Tibial artery (tissue), 4 donors: ENCODE measurements at regions not wholly inside any gene's neighbourhood (a gene's known extent, or its start where the extent isn't known, plus 50 kb on each side); places are given as distances from the start of the nearest gene placed in this dataset.

Source experiments
- DNase-seq, 2 donors: peaks; one replicate each; pipeline ENCODE4 v3.0.0-alpha.2; 2019
- H3K27ac ChIP-seq, 2 donors: fragments of 200-600 bp; sonication (generic) in 1 of 2; 1 replicate in 1 of 2; 2 replicates in 1 of 2; pipeline ENCODE4 v1.5.1; 2018 to 2019; ENCODE audit warnings: mild to moderate bottlenecking in 1 of 2
- H3K27me3 ChIP-seq, 2 donors: fragments of 200-600 bp; sonication (generic) in 1 of 2; one replicate each; pipeline versions ENCODE4 v1.5.1 to v1.6.0; 2016 to 2019
- H3K36me3 ChIP-seq, 3 donors: fragments of 200-600 bp; sonication (generic) in 2 of 3; one replicate each; pipeline ENCODE4 v1.5.1; 2016 to 2019; ENCODE audit warnings: mild to moderate bottlenecking in 2 of 3
- H3K4me1 ChIP-seq, 4 donors: fragments of 200-600 bp; sonication (generic) in 2 of 4; 1 replicate in 3 of 4; 2 replicates in 1 of 4; pipeline ENCODE4 v1.5.1; 2016 to 2019
- H3K4me3 ChIP-seq, 2 donors: fragments of 200-600 bp; sonication (generic) in 1 of 2; 1 replicate in 1 of 2; 2 replicates in 1 of 2; pipeline ENCODE4 v1.5.1; 2018 to 2019; ENCODE audit warnings: mild to moderate bottlenecking in 2 of 2
- H3K9me3 ChIP-seq, 3 donors: fragments of 200-600 bp; sonication (generic) in 1 of 3; one replicate each; pipeline ENCODE4 v1.5.1; 2016 to 2019
- intact Hi-C: fragments of 100-400 bp; cut with DNase I; formaldehyde crosslinking; loops from one replicate; pipeline ENCODE4 v1.15.0; 2023; ENCODE audit warnings: low total_unique reads
- TF ChIP-seq, protein P1 (sequence below), 2 experiments: fragments of 200-600 bp in 1 of 2; fragments of 450-650 bp in 1 of 2; IDR thresholded peaks; one replicate each; pipeline ENCODE4 v1.5.1; 2017 to 2019; ENCODE audit warnings: antibody characterized with exemption in 2 of 2, mild to moderate bottlenecking in 1 of 2, moderate library complexity in 1 of 2

DNA sequence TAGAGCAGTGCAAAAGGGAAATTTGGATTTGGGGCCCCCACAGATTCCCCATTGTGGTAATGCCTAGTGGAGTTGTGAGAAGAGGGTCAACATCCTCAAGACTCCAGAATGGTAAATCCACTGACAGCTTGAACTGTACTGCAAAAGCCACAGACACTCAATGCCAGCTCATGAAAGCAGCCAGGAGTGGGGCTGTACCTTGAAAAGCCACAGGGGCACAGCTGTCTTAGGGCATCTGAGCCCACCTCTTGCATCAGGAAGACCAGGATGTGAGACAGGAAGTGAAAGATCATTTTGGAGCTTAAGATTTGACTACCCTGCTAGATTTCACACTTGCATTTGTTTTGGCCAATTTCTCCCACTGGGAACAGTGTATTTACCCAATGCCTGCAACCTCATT is 1548.9 kb upstream of the PCDH20 start:
- no peak overlapping the region for H3K4me3 ChIP-seq
- no peaks in the 10 kb centered on the region for H3K36me3 ChIP-seq
- TF ChIP-seq, protein P1, sequence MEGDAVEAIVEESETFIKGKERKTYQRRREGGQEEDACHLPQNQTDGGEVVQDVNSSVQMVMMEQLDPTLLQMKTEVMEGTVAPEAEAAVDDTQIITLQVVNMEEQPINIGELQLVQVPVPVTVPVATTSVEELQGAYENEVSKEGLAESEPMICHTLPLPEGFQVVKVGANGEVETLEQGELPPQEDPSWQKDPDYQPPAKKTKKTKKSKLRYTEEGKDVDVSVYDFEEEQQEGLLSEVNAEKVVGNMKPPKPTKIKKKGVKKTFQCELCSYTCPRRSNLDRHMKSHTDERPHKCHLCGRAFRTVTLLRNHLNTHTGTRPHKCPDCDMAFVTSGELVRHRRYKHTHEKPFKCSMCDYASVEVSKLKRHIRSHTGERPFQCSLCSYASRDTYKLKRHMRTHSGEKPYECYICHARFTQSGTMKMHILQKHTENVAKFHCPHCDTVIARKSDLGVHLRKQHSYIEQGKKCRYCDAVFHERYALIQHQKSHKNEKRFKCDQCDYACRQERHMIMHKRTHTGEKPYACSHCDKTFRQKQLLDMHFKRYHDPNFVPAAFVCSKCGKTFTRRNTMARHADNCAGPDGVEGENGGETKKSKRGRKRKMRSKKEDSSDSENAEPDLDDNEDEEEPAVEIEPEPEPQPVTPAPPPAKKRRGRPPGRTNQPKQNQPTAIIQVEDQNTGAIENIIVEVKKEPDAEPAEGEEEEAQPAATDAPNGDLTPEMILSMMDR (IDR thresholded peaks at IDR 0.05), result no peak
- DNase-seq, result no peak
- H3K9me3 ChIP-seq, result no peaks in the 10 kb centered on the region
- intact Hi-C loops, result no loop called here
- no peak overlapping the region for H3K27ac ChIP-seq
- H3K27me3 ChIP-seq, result no peaks in the 10 kb centered on the region
- H3K4me1 ChIP-seq, result no peaks in the 10 kb centered on the region

DNA sequence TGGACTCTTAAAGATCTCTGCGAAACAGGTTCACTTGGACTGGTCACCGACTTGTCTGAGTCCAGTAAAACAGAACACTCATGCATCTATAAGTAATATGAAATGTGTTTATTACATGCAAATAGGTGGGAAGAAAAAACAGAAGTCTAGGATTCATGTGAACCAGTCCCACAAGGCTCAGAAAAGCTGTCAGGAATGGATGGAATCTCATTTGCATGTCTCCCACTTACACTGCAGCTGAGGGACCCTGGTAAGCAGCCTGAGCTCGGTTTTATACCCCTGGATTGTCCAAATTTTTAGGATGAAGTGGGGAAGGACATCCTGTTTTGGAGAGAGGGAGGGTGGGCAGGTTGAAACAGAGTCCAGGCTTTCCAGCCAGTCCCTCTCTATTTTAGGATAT is 1545.1 kb upstream of the PCDH20 start:
- TF ChIP-seq, protein P1 (IDR thresholded peaks at IDR 0.05), result no peak
- intact Hi-C loops, result no loop called here
- Histone ChIP-seq H3K4me3 (no peak overlapping the region), H3K9me3 (no peaks in the 10 kb centered on the region), H3K27me3 (no peaks in the 10 kb centered on the region), H3K36me3 (no peaks in the 10 kb centered on the region), H3K27ac (no peak overlapping the region), H3K4me1 (no peaks in the 10 kb centered on the region)
- DNase-seq, result no peak

DNA sequence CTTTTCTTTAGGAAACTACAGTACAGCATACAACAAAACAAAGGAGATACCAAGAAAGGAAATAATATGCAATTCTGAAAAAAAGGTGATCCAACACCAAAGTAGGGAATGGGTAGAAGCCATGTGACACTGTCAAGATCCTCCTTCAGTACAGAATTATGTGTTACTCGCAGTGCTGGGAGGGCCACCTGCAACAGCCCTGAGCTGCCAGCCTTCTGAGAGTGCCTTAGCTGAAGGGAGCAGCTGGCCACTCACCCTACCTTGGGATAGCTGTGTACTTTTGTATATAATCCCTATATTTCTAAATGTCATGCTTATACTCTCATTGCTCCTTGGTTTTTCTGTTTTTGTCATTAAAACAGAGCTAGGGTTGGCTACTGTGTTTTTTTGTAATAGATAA is 1518.2 kb upstream of the PCDH20 start:
- intact Hi-C loops, result no loop called here
- TF ChIP-seq, protein P1 (IDR thresholded peaks at IDR 0.05), result no peak
- DNase-seq, result no peak
- Histone ChIP-seq H3K9me3 (no peaks in the 10 kb centered on the region), H3K4me1 (no peaks in the 10 kb centered on the region), H3K4me3 (no peak overlapping the region), H3K27ac (no peak overlapping the region), H3K36me3 (no peaks in the 10 kb centered on the region), H3K27me3 (no peaks in the 10 kb centered on the region)

DNA sequence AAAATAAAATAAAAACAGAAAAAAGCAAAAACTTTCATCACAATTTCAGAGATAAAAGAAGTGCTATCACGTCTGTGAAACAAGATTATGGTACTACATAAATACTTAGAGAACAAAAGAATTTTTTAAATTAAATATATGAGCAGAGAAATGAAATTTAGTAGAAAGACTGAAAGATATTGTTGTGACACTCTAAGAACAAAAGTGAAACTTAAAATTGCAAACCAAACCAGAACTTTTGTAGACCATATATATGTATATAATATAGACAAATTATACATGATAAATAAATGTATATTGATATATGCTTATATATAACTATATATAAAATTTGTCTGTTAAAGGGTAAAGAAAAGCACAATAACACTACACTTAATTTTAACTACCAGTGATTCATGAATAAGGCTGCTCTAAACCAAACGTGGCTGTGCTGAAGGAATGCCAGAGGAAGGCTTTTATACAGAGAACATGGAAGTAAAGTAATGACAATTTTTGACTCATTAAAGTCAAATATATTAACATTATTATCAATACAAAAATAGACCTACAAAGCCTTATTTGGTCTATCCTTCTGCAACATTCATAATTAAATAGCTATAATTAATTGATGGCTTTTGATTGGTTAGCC is 1516.7 kb upstream of the PCDH20 start:
- H3K27me3 ChIP-seq, result no peaks in the 10 kb centered on the region
- intact Hi-C loops, result no loop called here
- H3K9me3 ChIP-seq, result no peaks in the 10 kb centered on the region
- H3K4me1 ChIP-seq, result no peaks in the 10 kb centered on the region
- H3K4me3 ChIP-seq, result no peak overlapping the region
- no peak for DNase-seq
- TF ChIP-seq, protein P1 (IDR thresholded peaks at IDR 0.05), result no peak
- H3K36me3 ChIP-seq, result no peaks in the 10 kb centered on the region
- no peak overlapping the region for H3K27ac ChIP-seq

DNA sequence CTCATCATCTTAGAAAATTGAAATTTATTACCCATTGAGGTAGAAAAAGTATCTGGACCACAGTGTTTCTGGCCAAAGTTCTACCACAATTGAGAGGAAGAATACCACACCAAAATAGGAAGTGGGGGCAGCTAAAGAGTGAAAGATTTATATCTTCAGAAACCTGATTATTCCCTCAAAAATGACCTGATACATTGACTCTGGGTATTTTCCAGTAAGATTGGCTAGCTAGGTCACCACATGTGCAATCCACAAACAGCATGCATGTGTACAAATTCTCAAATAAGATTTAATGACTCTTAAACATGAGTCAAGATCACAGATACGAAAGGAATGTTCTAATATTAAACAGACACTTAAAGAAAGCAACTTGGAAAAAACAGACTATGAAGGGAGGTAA is 1516.2 kb upstream of the PCDH20 start:
- no peak overlapping the region for H3K4me3 ChIP-seq
- intact Hi-C loops, result no loop called here
- no peaks in the 10 kb centered on the region for H3K27me3 ChIP-seq
- no peaks in the 10 kb centered on the region for H3K9me3 ChIP-seq
- TF ChIP-seq, protein P1 (IDR thresholded peaks at IDR 0.05), result no peak
- no peaks in the 10 kb centered on the region for H3K36me3 ChIP-seq
- H3K27ac ChIP-seq, result no peak overlapping the region
- no peak for DNase-seq
- no peaks in the 10 kb centered on the region for H3K4me1 ChIP-seq

DNA sequence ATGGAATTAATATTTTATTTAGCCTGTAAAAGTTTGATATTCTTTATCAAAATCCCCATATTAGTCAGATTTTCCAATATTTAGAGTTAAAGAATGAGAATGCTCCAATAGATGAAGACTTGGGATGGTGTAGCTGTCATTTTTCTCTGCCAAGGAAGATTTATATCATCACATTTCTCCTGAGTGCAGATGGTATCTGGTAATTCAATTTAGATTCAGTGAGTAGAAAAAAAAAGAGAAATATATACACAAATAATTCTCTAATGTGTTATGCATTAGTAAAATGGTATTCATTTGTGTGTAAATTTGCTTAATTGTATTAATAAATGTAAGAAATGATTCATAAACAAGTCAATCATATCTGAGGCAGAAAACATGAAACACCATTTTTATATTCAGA is 1508.7 kb upstream of the PCDH20 start:
- DNase-seq, result no peak
- no peak overlapping the region for H3K27ac ChIP-seq
- H3K36me3 ChIP-seq, result no peaks in the 10 kb centered on the region
- no peaks in the 10 kb centered on the region for H3K4me1 ChIP-seq
- TF ChIP-seq, protein P1 (IDR thresholded peaks at IDR 0.05), result no peak
- intact Hi-C loops, result no loop called here
- no peaks in the 10 kb centered on the region for H3K9me3 ChIP-seq
- no peak overlapping the region for H3K4me3 ChIP-seq
- H3K27me3 ChIP-seq, result no peaks in the 10 kb centered on the region
